ENCODE measurements at regions not wholly inside any gene's neighbourhood (a gene's known extent, or its start where the extent isn't known, plus 50 kb on each side); places are given as distances from the start of the nearest gene placed in this dataset.
"Not testable (repeated sequence)": the region's sequence is repeated elsewhere in the genome, so short reads cannot be mapped to it uniquely, and the experiment has no call there.

GRCh38 chr20:30669330-30670029 is 588.0 kb upstream of the DEFB115 start:
- DNase-seq (ENCODE audit: low read depth): not testable (repeated sequence)

GRCh38 chr20:30671120-30671519 is 586.3 kb upstream of the DEFB115 start:
- DNase-seq (ENCODE audit: low read depth): not testable (repeated sequence)

- not testable (repeated sequence) for DNase-seq (ENCODE audit: low read depth)
Observed at GRCh38 chr20:30675988-30676564, 581.4 kb upstream of the DEFB115 start.

- DNase-seq (ENCODE audit: low read depth): not testable (repeated sequence)
Observed at GRCh38 chr20:30682236-30682635, 575.2 kb upstream of the DEFB115 start.

GRCh38 chr20:30712861-30713260 is 544.6 kb upstream of the DEFB115 start:
- DNase-seq (ENCODE audit: low read depth): not testable (repeated sequence)

- not testable (repeated sequence) for DNase-seq (ENCODE audit: low read depth)
Observed at GRCh38 chr20:30719415-30720199, 537.9 kb upstream of the DEFB115 start.

GRCh38 chr20:30723511-30723910 is 534.0 kb upstream of the DEFB115 start:
- DNase-seq (ENCODE audit: low read depth): not testable (repeated sequence)

GRCh38 chr20:30723934-30724687 is 533.4 kb upstream of the DEFB115 start:
- not testable (repeated sequence) for DNase-seq (ENCODE audit: low read depth)

GRCh38 chr20:30724688-30725074 is 532.8 kb upstream of the DEFB115 start:
- not testable (repeated sequence) for DNase-seq (ENCODE audit: low read depth)

GRCh38 chr20:30725188-30725587 is 532.3 kb upstream of the DEFB115 start:
- DNase-seq (ENCODE audit: low read depth): not testable (repeated sequence)

- DNase-seq (ENCODE audit: low read depth): not testable (repeated sequence)
Observed at GRCh38 chr20:30728271-30728885, 529.1 kb upstream of the DEFB115 start.
